NB4 (cell line): ENCODE measurements at regions not wholly inside any gene's neighbourhood (a gene's known extent, or its start where the extent isn't known, plus 50 kb on each side); places are given as distances from the start of the nearest gene placed in this dataset.
"Not testable (repeated sequence)": the region's sequence is repeated elsewhere in the genome, so short reads cannot be mapped to it uniquely, and the experiment has no call there.

Experiments
- DNase-seq: peaks from one replicate; pipeline ENCODE4 v3.0.0; 2010; ENCODE audit warnings: low read depth
- H3K4me3 ChIP-seq: one replicate; pipeline ENCODE4 v1.5.1; 2011; ENCODE audit warnings: mild to moderate bottlenecking, low read depth, low read length, moderate library complexity
- MYC ChIP-seq: IDR thresholded peaks from 2 replicates; pipeline ENCODE4 v1.6.1; 2011; ENCODE audit warnings: low read depth, low read length
- POLR2A ChIP-seq: IDR thresholded peaks from 2 replicates; pipeline ENCODE4 v1.6.1; 2011; ENCODE audit warnings: mild to moderate bottlenecking; ENCODE audit not compliant: insufficient read length; ENCODE audit errors: extremely low read depth
- TF ChIP-seq, protein P1 (sequence below): IDR thresholded peaks from one replicate; pipeline ENCODE4 v1.5.1; 2012; ENCODE audit warnings: low read depth, low read length
- TF ChIP-seq, protein P2 (sequence below): IDR thresholded peaks from 2 replicates; pipeline ENCODE4 v1.6.1; 2011; ENCODE audit warnings: low read depth, low read length

DNA sequence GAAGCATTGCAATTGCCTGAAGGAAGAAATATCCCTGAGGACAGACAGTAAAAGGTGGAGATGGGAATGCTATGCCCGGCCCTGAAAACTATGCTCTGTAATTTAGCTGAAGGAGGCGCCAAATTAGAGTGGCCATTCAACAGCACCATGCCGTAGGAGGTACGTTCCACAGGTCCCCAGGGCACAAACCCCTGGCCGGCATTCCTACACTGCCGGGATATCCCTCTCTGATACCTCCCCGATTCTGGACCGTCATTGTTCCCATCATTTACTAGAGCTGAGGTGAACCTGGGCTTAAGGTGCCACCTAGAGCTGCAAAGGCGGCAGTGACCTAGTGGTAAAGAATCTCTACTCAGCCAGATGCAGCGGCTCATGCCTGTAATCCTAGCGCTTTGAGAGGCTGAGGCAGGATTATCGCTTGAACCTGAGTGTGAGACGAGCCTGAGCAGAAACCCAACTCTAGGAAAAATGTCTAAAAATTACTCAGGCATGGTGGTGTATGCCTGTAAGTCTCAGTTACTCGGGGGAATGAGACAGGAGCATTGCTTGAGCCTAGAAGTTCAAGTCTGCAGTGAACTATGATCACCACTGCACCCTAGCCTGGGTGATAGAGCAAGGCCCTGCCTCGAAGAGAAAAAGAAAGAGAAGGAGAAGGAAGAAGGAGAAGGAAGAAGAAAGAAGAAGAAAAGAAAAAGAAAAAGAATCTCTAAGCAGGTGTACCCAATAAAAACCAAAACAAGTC lies 53.0 kb upstream of the TNKS2 start:
- H3K4me3 ChIP-seq, result no peak overlapping the region
- no peak for DNase-seq

GRCh38 chr10:91743465-91743864 lies 54.8 kb upstream of the TNKS2 start:
- TF ChIP-seq POLR2A (no peak), MYC (no peak)
- TF ChIP-seq, protein P1, sequence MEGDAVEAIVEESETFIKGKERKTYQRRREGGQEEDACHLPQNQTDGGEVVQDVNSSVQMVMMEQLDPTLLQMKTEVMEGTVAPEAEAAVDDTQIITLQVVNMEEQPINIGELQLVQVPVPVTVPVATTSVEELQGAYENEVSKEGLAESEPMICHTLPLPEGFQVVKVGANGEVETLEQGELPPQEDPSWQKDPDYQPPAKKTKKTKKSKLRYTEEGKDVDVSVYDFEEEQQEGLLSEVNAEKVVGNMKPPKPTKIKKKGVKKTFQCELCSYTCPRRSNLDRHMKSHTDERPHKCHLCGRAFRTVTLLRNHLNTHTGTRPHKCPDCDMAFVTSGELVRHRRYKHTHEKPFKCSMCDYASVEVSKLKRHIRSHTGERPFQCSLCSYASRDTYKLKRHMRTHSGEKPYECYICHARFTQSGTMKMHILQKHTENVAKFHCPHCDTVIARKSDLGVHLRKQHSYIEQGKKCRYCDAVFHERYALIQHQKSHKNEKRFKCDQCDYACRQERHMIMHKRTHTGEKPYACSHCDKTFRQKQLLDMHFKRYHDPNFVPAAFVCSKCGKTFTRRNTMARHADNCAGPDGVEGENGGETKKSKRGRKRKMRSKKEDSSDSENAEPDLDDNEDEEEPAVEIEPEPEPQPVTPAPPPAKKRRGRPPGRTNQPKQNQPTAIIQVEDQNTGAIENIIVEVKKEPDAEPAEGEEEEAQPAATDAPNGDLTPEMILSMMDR, result no peak
- TF ChIP-seq, protein P2, sequence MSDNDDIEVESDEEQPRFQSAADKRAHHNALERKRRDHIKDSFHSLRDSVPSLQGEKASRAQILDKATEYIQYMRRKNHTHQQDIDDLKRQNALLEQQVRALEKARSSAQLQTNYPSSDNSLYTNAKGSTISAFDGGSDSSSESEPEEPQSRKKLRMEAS, result no peak
- no peak for DNase-seq
- no peak overlapping the region for H3K4me3 ChIP-seq

More for the DNA sequence above, 53.0 kb upstream of the TNKS2 start:
- no peak for TF ChIP-seq POLR2A

- no peak for TF ChIP-seq POLR2A
- DNase-seq, result no peak
- H3K4me3 ChIP-seq, result no peak overlapping the region
These were observed 56.0 kb upstream of the TNKS2 start for GRCh38 chr10:91742229-91742628.

DNA sequence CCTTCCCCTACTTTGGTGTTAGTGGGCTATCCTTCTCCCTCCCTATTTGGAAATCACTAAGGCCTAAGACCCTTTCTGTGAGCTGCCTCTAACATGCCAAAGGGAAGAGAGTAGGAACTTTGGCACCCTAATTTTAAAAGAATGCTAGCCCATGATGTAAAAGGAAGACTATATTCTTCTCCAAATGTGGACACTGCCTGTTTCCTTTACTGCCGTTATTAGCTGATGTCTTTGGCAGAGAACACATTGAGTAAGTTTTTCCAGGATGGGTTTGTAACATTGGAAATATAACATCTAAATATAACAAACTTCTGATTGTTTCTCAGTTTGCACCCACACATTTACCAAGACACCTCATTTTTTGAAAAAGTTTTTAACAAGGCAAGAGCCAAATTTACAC lies 56.9 kb upstream of the TNKS2 start:
- H3K4me3 ChIP-seq, result no peak overlapping the region
- DNase-seq, result no peak
- TF ChIP-seq, protein P1, result no peak
- TF ChIP-seq, protein P2, result no peak
- no peak for TF ChIP-seq POLR2A
- no peak for TF ChIP-seq MYC

DNA sequence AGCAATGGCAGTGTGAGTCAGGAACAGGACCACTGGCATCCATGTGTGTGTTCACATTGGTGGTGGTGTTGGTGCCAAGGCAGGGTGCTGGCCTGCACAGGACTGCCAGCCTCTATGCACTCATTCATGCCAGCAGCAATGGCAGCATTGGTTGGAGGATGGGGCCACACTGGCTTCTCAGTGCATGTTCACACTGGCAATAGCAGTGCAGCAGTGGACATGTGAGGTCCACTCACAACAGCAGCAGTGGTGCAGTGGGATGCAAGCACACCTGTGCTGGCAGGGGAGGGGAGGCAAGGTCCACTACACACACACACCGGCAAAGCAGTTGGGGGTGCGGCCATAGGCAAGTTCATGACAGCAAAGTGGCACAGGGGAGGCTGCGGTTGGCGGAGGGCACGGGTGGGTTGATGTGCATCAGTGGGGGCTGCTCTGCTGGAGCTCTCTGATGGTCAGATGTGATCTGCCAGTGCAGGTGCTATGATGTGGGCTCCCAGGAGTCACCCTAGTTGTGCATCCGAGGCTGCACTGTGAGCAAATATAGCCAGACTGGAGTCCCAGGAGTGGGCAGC lies 57.8 kb upstream of the TNKS2 start:
- TF ChIP-seq, protein P1, result no peak
- TF ChIP-seq POLR2A (no peak), MYC (no peak)
- TF ChIP-seq, protein P2, result no peak
- H3K4me3 ChIP-seq, result no peak overlapping the region
- no peak for DNase-seq

DNA sequence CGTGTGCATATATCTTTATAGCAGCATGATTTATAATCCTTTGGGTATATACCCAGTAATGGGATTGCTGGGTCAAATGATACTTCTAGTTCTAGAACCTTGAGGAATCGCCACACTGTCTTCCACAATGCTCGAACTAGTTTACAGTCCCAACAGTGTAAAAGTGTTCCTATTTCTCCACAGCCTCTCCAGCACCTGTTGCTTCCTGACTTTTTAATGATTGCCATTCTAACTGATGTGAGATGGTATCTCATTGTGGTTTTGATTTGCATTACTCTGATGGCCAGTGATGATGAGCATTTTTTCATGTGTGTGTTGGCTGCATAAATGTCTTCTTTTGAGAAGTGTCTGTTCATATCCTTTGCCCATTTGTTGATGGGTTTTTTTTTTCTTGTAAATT lies 66.0 kb upstream of the TNKS2 start:
- H3K4me3 ChIP-seq, DNase-seq: not testable (repeated sequence)

DNA sequence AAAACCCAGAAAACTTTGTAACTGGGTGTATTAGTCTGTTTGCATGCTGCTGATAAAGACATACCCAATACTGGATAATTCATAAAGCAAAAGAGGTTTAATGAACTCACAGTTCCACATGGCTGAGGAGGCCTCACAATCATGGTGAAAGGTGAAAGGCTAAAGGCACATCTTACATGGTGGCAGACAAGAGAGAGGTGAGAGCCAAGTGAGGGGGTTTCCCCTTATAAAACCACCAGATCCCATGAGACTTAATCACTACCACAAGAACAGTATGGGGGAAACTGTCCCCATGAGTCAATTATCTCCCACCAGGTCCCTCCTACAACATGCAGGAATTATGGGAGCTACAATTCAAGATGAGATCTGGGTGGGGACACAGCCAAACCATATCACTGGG lies 68.9 kb upstream of the TNKS2 start:
- H3K4me3 ChIP-seq, DNase-seq: not testable (repeated sequence)

GRCh38 chr10:91726355-91726754 lies 71.9 kb upstream of the TNKS2 start:
- no peak overlapping the region for H3K4me3 ChIP-seq
- DNase-seq, result no peak
- TF ChIP-seq MYC (no peak), POLR2A (no peak)
- TF ChIP-seq, protein P1, result no peak
- TF ChIP-seq, protein P2, result no peak
